Testis (tissue), 2 donors: ENCODE measurements at regions not wholly inside any gene's neighbourhood (a gene's known extent, or its start where the extent isn't known, plus 50 kb on each side); places are given as distances from the start of the nearest gene placed in this dataset.

Source experiments
- POLR2A ChIP-seq: fragments of 450-650 bp; IDR thresholded peaks from one replicate; pipeline ENCODE4 v1.6.1; 2017; ENCODE audit warnings: antibody characterized with exemption, mild to moderate bottlenecking, moderate library complexity
- TF ChIP-seq, protein P1 (sequence below), 3 experiments: fragments of 450-650 bp in 2 of 3; fragments of 200-600 bp in 1 of 3; sonication (generic) in 1 of 3; IDR thresholded peaks; one replicate each; pipeline ENCODE4 v1.5.1; 2016 to 2019; ENCODE audit warnings: antibody characterized with exemption in 3 of 3, mild to moderate bottlenecking in 2 of 3, moderate library complexity in 1 of 3

GRCh38 chr18:61091379-61091778, 241.9 kb upstream of the CDH20 start:
- no peak for TF ChIP-seq POLR2A
- TF ChIP-seq, protein P1, sequence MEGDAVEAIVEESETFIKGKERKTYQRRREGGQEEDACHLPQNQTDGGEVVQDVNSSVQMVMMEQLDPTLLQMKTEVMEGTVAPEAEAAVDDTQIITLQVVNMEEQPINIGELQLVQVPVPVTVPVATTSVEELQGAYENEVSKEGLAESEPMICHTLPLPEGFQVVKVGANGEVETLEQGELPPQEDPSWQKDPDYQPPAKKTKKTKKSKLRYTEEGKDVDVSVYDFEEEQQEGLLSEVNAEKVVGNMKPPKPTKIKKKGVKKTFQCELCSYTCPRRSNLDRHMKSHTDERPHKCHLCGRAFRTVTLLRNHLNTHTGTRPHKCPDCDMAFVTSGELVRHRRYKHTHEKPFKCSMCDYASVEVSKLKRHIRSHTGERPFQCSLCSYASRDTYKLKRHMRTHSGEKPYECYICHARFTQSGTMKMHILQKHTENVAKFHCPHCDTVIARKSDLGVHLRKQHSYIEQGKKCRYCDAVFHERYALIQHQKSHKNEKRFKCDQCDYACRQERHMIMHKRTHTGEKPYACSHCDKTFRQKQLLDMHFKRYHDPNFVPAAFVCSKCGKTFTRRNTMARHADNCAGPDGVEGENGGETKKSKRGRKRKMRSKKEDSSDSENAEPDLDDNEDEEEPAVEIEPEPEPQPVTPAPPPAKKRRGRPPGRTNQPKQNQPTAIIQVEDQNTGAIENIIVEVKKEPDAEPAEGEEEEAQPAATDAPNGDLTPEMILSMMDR (IDR thresholded peaks at IDR 0.05): no peak
